B cell (primary cell): ENCODE measurements at regions not wholly inside any gene's neighbourhood (a gene's known extent, or its start where the extent isn't known, plus 50 kb on each side); places are given as distances from the start of the nearest gene placed in this dataset.

Experiments used
- ATAC-seq: fragments of 200-7000 bp; cut with Tn5 transposase; one replicate; pipeline ENCODE4 v1.10.0; 2021; ENCODE audit warnings: low read depth, mild to moderate bottlenecking, moderate number of reproducible peaks, moderate library complexity
- CTCF ChIA-PET: fragments of 350-600 bp; sonication (Branson Sonifier 250); formaldehyde crosslinking; loops from one replicate; lab custom pipeline; 2021; ENCODE audit warnings: antibody characterized with exemption, inconsistent platforms; lab: Charles Lee
- POLR2A ChIA-PET: fragments of 350-600 bp; sonication (Branson Sonifier 250); formaldehyde crosslinking; loops from one replicate; lab custom pipeline; 2021; ENCODE audit warnings: antibody characterized with exemption; lab: Charles Lee
- DNase-seq: peaks from one replicate; pipeline ENCODE4 v3.0.0; 2013
- H2AFZ ChIP-seq: 2 replicates; pipeline ENCODE4 v1.6.1; 2012; ENCODE audit warnings: mild to moderate bottlenecking, low read depth, low read length; ENCODE audit not compliant: insufficient read depth, poor library complexity, severe bottlenecking
- H3K27ac ChIP-seq, 2 donors: 1 replicate in 1 of 2; 2 replicates in 1 of 2; pipeline ENCODE4 v1.5.1; 2012 to 2013; ENCODE audit warnings: low read length in 2 of 2, mild to moderate bottlenecking in 2 of 2, moderate library complexity in 1 of 2
- H3K27me3 ChIP-seq, 4 experiments: fragments of 200-600 bp in 1 of 4; sonication (generic) in 1 of 4; replicated peaks in 1 of 4; 1 replicate in 2 of 4; 2 replicates in 2 of 4; pipeline versions ENCODE4 v1.6.1 to v1.7.0; 2013 to 2016; ENCODE audit warnings: low read length in 3 of 4, mild to moderate bottlenecking in 2 of 4, mixed read lengths in 1 of 4, moderate library complexity in 1 of 4; ENCODE audit not compliant: insufficient read depth in 4 of 4, control insufficient read depth in 3 of 4; ENCODE audit errors: control extremely low read depth in 1 of 4
- H3K36me3 ChIP-seq, 2 experiments: replicated peaks in 1 of 2; 1 replicate in 1 of 2; 2 replicates in 1 of 2; pipeline versions ENCODE4 v1.6.1 to v1.7.1; 2013; ENCODE audit warnings: low read length in 1 of 2; ENCODE audit not compliant: insufficient read depth in 2 of 2, control insufficient read depth in 1 of 2; ENCODE audit errors: control extremely low read depth in 1 of 2, extremely low read depth in 1 of 2
- H3K4me1 ChIP-seq, 2 donors: fragments of 200-600 bp in 1 of 2; sonication (generic) in 1 of 2; 1 replicate in 1 of 2; 2 replicates in 1 of 2; pipeline versions ENCODE4 v1.5.1 to v1.6.1; 2013 to 2017; ENCODE audit warnings: low read length in 2 of 2; ENCODE audit not compliant: control insufficient read depth in 2 of 2, insufficient read depth in 2 of 2
- H3K4me2 ChIP-seq: replicated peaks from 2 replicates; pipeline ENCODE3; 2012; ENCODE audit warnings: mild to moderate bottlenecking, low read depth, low read length; ENCODE audit not compliant: poor library complexity, severe bottlenecking
- H3K4me3 ChIP-seq, 5 experiments: fragments of 200-600 bp in 1 of 5; sonication (generic) in 1 of 5; 1 replicate in 3 of 5; 2 replicates in 2 of 5; pipeline versions ENCODE4 v1.5.1 to v1.7.0; 2011 to 2016; ENCODE audit warnings: low read length in 4 of 5, mild to moderate bottlenecking in 4 of 5, low read depth in 2 of 5, control low read depth in 1 of 5, moderate library complexity in 1 of 5; ENCODE audit not compliant: insufficient read depth in 1 of 5; ENCODE audit errors: control extremely low read depth in 1 of 5, extremely low read depth in 1 of 5
- H3K79me2 ChIP-seq: fragments of 200-600 bp; sonication (generic); one replicate; pipeline ENCODE4 v1.6.0; 2016; ENCODE audit warnings: low read length; ENCODE audit not compliant: control insufficient read depth, insufficient read depth
- H3K9ac ChIP-seq: fragments of 200-600 bp; sonication (generic); 2 replicates; pipeline ENCODE4 v1.6.1; 2017; ENCODE audit warnings: mild to moderate bottlenecking, low read length, moderate library complexity
- H3K9me3 ChIP-seq, 3 donors: one replicate each; pipeline versions ENCODE4 v1.6.1 to v1.7.1; 2013; ENCODE audit warnings: low read length in 2 of 3; ENCODE audit not compliant: control insufficient read depth in 2 of 3, insufficient read depth in 1 of 3; ENCODE audit errors: control extremely low read depth in 1 of 3
- H4K20me1 ChIP-seq: 2 replicates; pipeline ENCODE4 v1.6.0; 2012; ENCODE audit warnings: mild to moderate bottlenecking, low read length; ENCODE audit not compliant: insufficient read depth, control insufficient read depth, poor library complexity, severe bottlenecking
- H3K27ac Mint-ChIP-seq: one replicate; pipeline ENCODE4 v1.8.0; 2021; ENCODE audit warnings: mixed read lengths
- H3K27me3 Mint-ChIP-seq: one replicate; pipeline ENCODE4 v1.8.0; 2021; ENCODE audit warnings: mixed read lengths
- H3K4me1 Mint-ChIP-seq: one replicate; pipeline ENCODE4 v1.8.0; 2021; ENCODE audit warnings: mixed read lengths
- H3K4me3 Mint-ChIP-seq: one replicate; pipeline ENCODE4 v1.8.0; 2021; ENCODE audit warnings: mixed read lengths
- H3K9me3 Mint-ChIP-seq: one replicate; pipeline ENCODE4 v1.8.0; 2022; ENCODE audit warnings: mixed read lengths; ENCODE audit not compliant: insufficient read depth
- EZH2 ChIP-seq: IDR thresholded peaks from 2 replicates; pipeline ENCODE4 v1.6.1; 2012; ENCODE audit warnings: borderline replicate concordance, low read depth, mild to moderate bottlenecking, moderate library complexity, low read length; ENCODE audit not compliant: insufficient read depth, poor library complexity, severe bottlenecking
- WGBS: methylation state at CpG from one replicate; pipeline ENCODE4 v1.1.5; 2013; ENCODE audit warnings: missing lambda C conversion rate; ENCODE audit not compliant: insufficient coverage; 5-methylcytosine and 5-hydroxymethylcytosine counted together
- intact Hi-C: fragments of 100-400 bp; cut with micrococcal nuclease; formaldehyde crosslinking; loops from one replicate; pipeline ENCODE4 v1.10.0; 2022
- TF ChIP-seq, protein P1 (sequence below): fragments of 200-600 bp; IDR thresholded peaks from one replicate; pipeline ENCODE4 v1.8.0; 2022; ENCODE audit warnings: antibody characterized with exemption, mild to moderate bottlenecking

DNA sequence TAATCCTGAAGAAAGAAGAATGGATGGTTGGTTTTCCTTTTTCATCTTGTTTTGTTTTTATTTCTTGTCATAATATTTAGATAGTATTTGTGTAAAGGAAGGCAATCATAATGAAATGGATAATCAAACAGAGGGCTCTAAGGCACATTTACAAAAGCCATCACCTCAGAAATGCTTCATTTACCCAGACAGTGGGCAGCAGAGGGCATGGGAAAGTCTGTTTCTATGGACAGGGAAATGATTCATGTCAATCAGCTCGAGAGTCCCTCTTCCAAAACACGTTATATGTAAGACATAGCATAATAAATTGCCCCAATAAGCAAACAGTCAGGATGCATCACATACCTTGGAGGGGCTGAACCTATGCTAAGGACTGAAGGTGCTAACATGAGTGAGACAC lies 426.1 kb downstream of the PLPP3 start:
- no peak overlapping the region for H3K4me2 ChIP-seq
- ATAC-seq (no peak), DNase-seq (no peak)
- H3K79me2 ChIP-seq, result no peaks in the 10 kb centered on the region
- H3K36me3 ChIP-seq, result no peaks in the 10 kb centered on the region
- intact Hi-C loops, result no loop called here
- no peaks in the 10 kb centered on the region for H4K20me1 ChIP-seq
- no peak overlapping the region for H3K27ac ChIP-seq
- H2AFZ ChIP-seq, result no peak overlapping the region
- no peak overlapping the region for H3K9ac ChIP-seq
- H3K4me3 ChIP-seq, result no peak overlapping the region
- Mint-ChIP-seq H3K9me3 (no peaks in the 10 kb centered on the region), H3K27ac (no peak overlapping the region), H3K4me1 (peaks cover 2% of the 10 kb centered on the region), H3K4me3 (no peak overlapping the region), H3K27me3 (peaks cover 18% of the 10 kb centered on the region)
- no peak for TF ChIP-seq EZH2
- TF ChIP-seq, protein P1, sequence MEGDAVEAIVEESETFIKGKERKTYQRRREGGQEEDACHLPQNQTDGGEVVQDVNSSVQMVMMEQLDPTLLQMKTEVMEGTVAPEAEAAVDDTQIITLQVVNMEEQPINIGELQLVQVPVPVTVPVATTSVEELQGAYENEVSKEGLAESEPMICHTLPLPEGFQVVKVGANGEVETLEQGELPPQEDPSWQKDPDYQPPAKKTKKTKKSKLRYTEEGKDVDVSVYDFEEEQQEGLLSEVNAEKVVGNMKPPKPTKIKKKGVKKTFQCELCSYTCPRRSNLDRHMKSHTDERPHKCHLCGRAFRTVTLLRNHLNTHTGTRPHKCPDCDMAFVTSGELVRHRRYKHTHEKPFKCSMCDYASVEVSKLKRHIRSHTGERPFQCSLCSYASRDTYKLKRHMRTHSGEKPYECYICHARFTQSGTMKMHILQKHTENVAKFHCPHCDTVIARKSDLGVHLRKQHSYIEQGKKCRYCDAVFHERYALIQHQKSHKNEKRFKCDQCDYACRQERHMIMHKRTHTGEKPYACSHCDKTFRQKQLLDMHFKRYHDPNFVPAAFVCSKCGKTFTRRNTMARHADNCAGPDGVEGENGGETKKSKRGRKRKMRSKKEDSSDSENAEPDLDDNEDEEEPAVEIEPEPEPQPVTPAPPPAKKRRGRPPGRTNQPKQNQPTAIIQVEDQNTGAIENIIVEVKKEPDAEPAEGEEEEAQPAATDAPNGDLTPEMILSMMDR, result no peak
- H3K4me1 ChIP-seq, result no peaks in the 10 kb centered on the region
- ChIA-PET CTCF (no interaction called here), POLR2A (no interaction called here)
- no peaks in the 10 kb centered on the region for H3K9me3 ChIP-seq
- no CpG with 5 or more reads among the region's 2 CpGs for WGBS
- H3K27me3 ChIP-seq, result no peaks in the 10 kb centered on the region

DNA sequence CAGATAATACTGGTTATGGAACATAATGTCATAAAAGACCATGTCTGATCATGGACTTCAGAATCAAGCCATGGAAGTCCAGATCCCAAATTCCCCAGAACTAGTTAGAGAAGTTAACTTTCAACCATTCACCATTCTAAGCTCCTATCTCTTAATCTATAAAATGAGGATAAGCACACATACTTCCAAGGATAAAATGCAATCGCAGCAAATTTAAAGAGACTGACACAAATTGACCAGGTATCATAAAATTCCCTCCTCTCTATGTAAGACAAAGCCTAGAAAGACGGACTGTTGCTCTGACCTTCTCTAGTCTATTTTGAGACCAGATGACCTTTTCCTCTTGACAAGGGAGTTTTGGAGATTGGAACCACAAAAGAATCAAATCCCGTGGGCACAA lies 426.7 kb downstream of the PLPP3 start:
- H3K36me3 ChIP-seq, result no peaks in the 10 kb centered on the region
- no peaks in the 10 kb centered on the region for H3K9me3 ChIP-seq
- Mint-ChIP-seq H3K27ac (no peak overlapping the region), H3K9me3 (no peaks in the 10 kb centered on the region), H3K4me3 (no peak overlapping the region), H3K27me3 (peaks cover 16% of the 10 kb centered on the region), H3K4me1 (peaks cover 2% of the 10 kb centered on the region)
- H3K27ac ChIP-seq, result no peak overlapping the region
- intact Hi-C loops, result no loop called here
- no peak overlapping the region for H3K4me3 ChIP-seq
- ChIA-PET CTCF (no interaction called here), POLR2A (no interaction called here)
- no peaks in the 10 kb centered on the region for H3K4me1 ChIP-seq
- DNase-seq (no peak), ATAC-seq (no peak)
- H3K9ac ChIP-seq, result no peak overlapping the region
- no peak overlapping the region for H2AFZ ChIP-seq
- H4K20me1 ChIP-seq, result no peaks in the 10 kb centered on the region
- H3K4me2 ChIP-seq, result no peak overlapping the region
- TF ChIP-seq EZH2, result no peak
- TF ChIP-seq, protein P1, result no peak
- no peaks in the 10 kb centered on the region for H3K79me2 ChIP-seq
- no CpG with 5 or more reads among the region's 3 CpGs for WGBS
- no peaks in the 10 kb centered on the region for H3K27me3 ChIP-seq
